MCF 10A (cell line): ENCODE measurements at regions not wholly inside any gene's neighbourhood (a gene's known extent, or its start where the extent isn't known, plus 50 kb on each side); places are given as distances from the start of the nearest gene placed in this dataset.
A peak's percentile ranks its signal among the peaks of the same experiment; 100 is the strongest.

Experiments
- BruUV-seq: library from RNA; stranded (reverse); fragments of 400-500 nt; replicated peaks from 2 replicates; lab custom pipeline; 2021; lab: Mats Ljungman, UMichigan
- CTCF ChIA-PET: fragments of 300-600 bp; sonication (Branson Sonifier 250); formaldehyde crosslinking; extraction: SDS; loops from one replicate; lab custom pipeline; 2021; ENCODE audit warnings: antibody characterized with exemption, inconsistent platforms; lab: Yijun Ruan, JAX
- POLR2A ChIA-PET: fragments of 300-600, 350-650 bp; sonication (Branson Sonifier 250); formaldehyde crosslinking; extraction: SDS; loops from one replicate; lab custom pipeline; 2020; ENCODE audit warnings: antibody characterized with exemption, inconsistent platforms; lab: Yijun Ruan, JAX
- DNase-seq: peaks from one replicate; pipeline ENCODE4 v3.0.0-alpha.2; 2018; ENCODE audit not compliant: unreplicated experiment
- H3K27ac Mint-ChIP-seq: one replicate; pipeline ENCODE4 v1.8.0; 2022; ENCODE audit warnings: mild to moderate bottlenecking, low read depth, mixed read lengths; ENCODE audit not compliant: unreplicated experiment
- H3K27me3 Mint-ChIP-seq: one replicate; pipeline ENCODE4 v1.8.0; 2022; ENCODE audit warnings: mixed read lengths; ENCODE audit not compliant: insufficient read depth, unreplicated experiment
- H3K36me3 Mint-ChIP-seq: one replicate; pipeline ENCODE4 v1.8.0; 2022; ENCODE audit warnings: mild to moderate bottlenecking, moderate library complexity, mixed read lengths; ENCODE audit not compliant: insufficient read depth, unreplicated experiment
- H3K4me1 Mint-ChIP-seq: one replicate; pipeline ENCODE4 v1.8.0; 2022; ENCODE audit warnings: mixed read lengths; ENCODE audit not compliant: insufficient read depth, unreplicated experiment
- H3K4me3 Mint-ChIP-seq: one replicate; pipeline ENCODE4 v1.8.0; 2022; ENCODE audit warnings: mild to moderate bottlenecking, moderate library complexity, mixed read lengths; ENCODE audit not compliant: unreplicated experiment
- H3K9me3 Mint-ChIP-seq: one replicate; pipeline ENCODE4 v1.8.0; 2022; ENCODE audit warnings: mixed read lengths; ENCODE audit not compliant: unreplicated experiment
- intact Hi-C: fragments of 100-400 bp; cut with micrococcal nuclease; formaldehyde crosslinking; loops from 2 replicates; pipeline ENCODE4 v1.14.1; 2022
- TF ChIP-seq, protein P1 (sequence below): fragments of 200-600 bp; IDR thresholded peaks from one replicate; pipeline ENCODE4 v1.8.0; 2022; ENCODE audit warnings: antibody characterized with exemption, mild to moderate bottlenecking; ENCODE audit not compliant: unreplicated experiment

DNA sequence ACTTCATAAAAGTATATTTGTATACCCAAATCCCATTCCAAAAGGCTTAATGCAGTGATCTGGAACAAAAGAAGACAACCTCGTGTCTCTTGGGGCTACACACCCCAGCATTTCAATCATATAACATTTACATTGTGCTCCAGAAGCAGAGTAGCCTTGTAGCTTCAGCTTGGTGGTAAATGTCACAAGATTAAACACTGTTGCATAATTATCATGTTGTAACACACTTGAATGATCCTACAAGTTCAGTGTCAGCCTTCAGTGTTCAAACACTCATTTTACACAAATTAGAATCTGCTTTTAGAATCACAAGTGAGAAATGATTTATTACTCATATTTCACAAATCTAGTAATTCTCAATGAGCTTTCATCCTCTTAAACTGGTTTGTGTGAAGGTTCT, 122.6 kb downstream of the CNTN3 start:
- H3K27me3 Mint-ChIP-seq, result no peaks in the 10 kb centered on the region
- H3K9me3 Mint-ChIP-seq, result no peaks in the 10 kb centered on the region
- CTCF ChIA-PET, result interaction anchor here (0.5 kb wide), 1 partner anchor 22 kb away, joined by 3 read pairs; no protein-coding TSS in a partner anchor
- TF ChIP-seq, protein P1, sequence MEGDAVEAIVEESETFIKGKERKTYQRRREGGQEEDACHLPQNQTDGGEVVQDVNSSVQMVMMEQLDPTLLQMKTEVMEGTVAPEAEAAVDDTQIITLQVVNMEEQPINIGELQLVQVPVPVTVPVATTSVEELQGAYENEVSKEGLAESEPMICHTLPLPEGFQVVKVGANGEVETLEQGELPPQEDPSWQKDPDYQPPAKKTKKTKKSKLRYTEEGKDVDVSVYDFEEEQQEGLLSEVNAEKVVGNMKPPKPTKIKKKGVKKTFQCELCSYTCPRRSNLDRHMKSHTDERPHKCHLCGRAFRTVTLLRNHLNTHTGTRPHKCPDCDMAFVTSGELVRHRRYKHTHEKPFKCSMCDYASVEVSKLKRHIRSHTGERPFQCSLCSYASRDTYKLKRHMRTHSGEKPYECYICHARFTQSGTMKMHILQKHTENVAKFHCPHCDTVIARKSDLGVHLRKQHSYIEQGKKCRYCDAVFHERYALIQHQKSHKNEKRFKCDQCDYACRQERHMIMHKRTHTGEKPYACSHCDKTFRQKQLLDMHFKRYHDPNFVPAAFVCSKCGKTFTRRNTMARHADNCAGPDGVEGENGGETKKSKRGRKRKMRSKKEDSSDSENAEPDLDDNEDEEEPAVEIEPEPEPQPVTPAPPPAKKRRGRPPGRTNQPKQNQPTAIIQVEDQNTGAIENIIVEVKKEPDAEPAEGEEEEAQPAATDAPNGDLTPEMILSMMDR, result no peak
- no TSS peak for BruUV-seq
- intact Hi-C loops, result no loop called here
- POLR2A ChIA-PET, result no interaction called here
- no peak overlapping the region for H3K27ac Mint-ChIP-seq
- H3K4me1 Mint-ChIP-seq, result peaks cover 5% of the 10 kb centered on the region
- no peak overlapping the region for H3K4me3 Mint-ChIP-seq
- DNase-seq, result peak; percentile 6
- H3K36me3 Mint-ChIP-seq, result no peaks in the 10 kb centered on the region

DNA sequence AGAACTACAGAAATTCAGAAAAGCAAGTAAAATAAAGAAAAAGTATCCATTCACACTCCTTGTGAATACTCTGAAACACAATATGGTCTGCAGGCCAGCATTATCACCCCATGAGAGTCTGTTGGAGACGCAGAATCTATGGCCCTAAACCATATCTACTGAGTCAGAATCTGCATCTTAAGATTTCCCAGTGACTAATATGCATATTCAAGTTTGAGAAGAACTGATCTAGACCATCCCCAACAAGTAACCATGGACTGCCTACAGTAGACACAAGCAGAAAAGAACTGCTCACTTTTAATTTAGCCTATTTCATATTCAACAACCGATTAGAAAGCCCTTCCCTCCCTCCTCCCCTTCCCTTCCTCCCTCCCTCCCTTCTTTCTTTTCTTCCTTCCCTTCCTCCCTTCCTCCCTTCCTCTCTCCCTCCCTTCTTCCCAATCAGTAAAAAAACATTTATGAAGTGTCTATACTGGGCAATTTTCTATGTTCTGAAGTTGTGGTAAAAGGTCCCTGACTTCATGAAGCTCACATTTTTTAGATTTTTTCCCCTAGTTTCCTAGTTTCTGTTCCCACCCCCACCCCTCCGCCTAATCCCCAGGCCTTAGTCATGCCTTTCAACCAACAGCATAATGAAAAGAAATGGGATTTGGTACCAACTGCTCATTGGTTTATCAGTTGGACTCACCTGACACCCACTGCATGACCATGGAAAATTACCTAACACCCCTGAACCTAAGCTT, 125.2 kb downstream of the CNTN3 start:
- ChIA-PET CTCF (interaction anchor here (0.7 kb wide), 1 partner anchor 31 kb away, joined by 4 read pairs; no protein-coding TSS in a partner anchor), POLR2A (no interaction called here)
- H3K4me1 Mint-ChIP-seq, result peaks cover 5% of the 10 kb centered on the region
- no peaks in the 10 kb centered on the region for H3K36me3 Mint-ChIP-seq
- no peaks in the 10 kb centered on the region for H3K27me3 Mint-ChIP-seq
- no peak for DNase-seq
- BruUV-seq, result no TSS peak
- TF ChIP-seq, protein P1, result no peak
- no peaks in the 10 kb centered on the region for H3K9me3 Mint-ChIP-seq
- H3K27ac Mint-ChIP-seq, result no peak overlapping the region
- intact Hi-C loops, result no loop called here
- H3K4me3 Mint-ChIP-seq, result no peak overlapping the region

DNA sequence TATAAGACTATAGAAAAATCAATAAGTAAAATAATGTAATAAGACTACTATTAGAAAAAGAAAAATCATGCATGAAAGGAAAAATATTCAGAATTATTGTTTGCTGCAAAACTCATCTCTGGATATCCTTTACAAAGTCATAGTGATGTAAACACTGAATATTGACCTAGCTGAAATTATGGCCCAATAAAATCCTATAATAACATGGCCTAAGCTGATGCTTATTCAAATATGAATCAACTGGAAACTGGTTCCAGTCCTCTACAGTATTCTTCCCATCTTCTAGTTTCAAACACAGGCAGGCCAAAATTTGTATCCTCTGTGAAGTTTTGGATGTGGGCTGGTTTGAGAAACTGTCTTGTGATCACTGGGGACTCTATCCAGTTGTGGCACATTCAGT, 134.5 kb downstream of the CNTN3 start:
- H3K4me1 Mint-ChIP-seq, result no peaks in the 10 kb centered on the region
- POLR2A ChIA-PET, result no interaction called here
- no peaks in the 10 kb centered on the region for H3K36me3 Mint-ChIP-seq
- no peaks in the 10 kb centered on the region for H3K27me3 Mint-ChIP-seq
- H3K9me3 Mint-ChIP-seq, result peaks cover 15% of the 10 kb centered on the region
- DNase-seq, result no peak
- no TSS peak for BruUV-seq
- CTCF ChIA-PET, result no interaction called here
- H3K27ac Mint-ChIP-seq, result no peak overlapping the region
- TF ChIP-seq, protein P1, result no peak
- intact Hi-C loops, result no loop called here
- no peak overlapping the region for H3K4me3 Mint-ChIP-seq

DNA sequence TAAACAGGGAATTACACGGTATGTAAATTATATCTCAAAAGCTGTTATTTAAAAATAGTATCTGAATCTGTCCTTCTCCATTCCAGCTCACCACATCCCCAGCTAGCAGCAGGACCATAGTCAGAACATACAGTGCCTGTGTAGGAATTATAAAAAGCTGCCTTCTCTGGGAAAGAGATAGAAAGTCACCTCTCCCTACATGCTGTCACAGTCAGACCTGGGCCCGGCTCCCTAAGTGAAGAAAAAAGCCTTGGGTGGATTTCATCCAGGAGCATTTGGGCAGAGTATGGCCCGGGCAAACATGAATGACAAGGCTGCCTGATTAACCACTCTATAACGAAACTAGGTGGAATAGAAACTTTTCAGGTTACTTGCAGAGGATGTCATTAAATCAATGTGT, 144.1 kb downstream of the CNTN3 start:
- DNase-seq, result no peak
- H3K4me3 Mint-ChIP-seq, result no peak overlapping the region
- no peak overlapping the region for H3K27ac Mint-ChIP-seq
- BruUV-seq, result no TSS peak
- H3K36me3 Mint-ChIP-seq, result no peaks in the 10 kb centered on the region
- CTCF ChIA-PET, result no interaction called here
- intact Hi-C loops, result no loop called here
- no peaks in the 10 kb centered on the region for H3K9me3 Mint-ChIP-seq
- POLR2A ChIA-PET, result no interaction called here
- H3K27me3 Mint-ChIP-seq, result no peaks in the 10 kb centered on the region
- H3K4me1 Mint-ChIP-seq, result no peaks in the 10 kb centered on the region
- TF ChIP-seq, protein P1, result no peak
